ENCODE measurements at regions not wholly inside any gene's neighbourhood (a gene's known extent, or its start where the extent isn't known, plus 50 kb on each side); places are given as distances from the start of the nearest gene placed in this dataset.

- DNase-seq = no peak
- TF ChIP-seq GATA1 (IDR thresholded peaks at IDR 0.05; ENCODE audit: low read depth, low read length) (no peak), POLR2A (IDR thresholded peaks at IDR 0.05; ENCODE audit: low read length) (no peak)
Measured at GRCh38 chr13:72025836-72026235, 158.8 kb upstream of the DACH1 start.

DNA sequence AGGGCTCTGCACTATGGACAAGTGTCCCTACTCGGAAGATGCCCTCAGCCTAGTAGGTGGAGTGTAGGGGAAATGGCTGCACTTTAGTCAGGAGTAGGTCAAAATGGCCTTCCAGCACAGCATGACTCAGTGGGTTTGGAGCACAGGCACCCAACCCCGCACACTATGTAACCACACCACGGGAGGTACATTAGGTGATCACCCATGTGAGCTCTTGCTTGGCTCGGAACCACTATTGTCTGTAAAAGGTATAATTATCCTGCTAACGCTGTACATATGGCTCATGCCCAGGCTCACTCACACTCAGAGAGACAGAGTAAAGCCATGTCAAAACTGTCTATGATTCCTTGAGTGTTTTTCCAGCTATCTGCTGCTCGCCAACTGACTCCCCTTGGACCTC lies 156.9 kb upstream of the DACH1 start:
- TF ChIP-seq GATA1 (IDR thresholded peaks at IDR 0.05; ENCODE audit: low read depth, low read length) = no peak
- TF ChIP-seq POLR2A (IDR thresholded peaks at IDR 0.05; ENCODE audit: low read length) = no peak
- DNase-seq = no peak

- no peak for DNase-seq
- TF ChIP-seq GATA1 (IDR thresholded peaks at IDR 0.05; ENCODE audit: low read depth, low read length) = no peak
- no peak for TF ChIP-seq POLR2A (IDR thresholded peaks at IDR 0.05; ENCODE audit: low read length)
Measured at GRCh38 chr13:72005455-72005854, 138.5 kb upstream of the DACH1 start.

DNA sequence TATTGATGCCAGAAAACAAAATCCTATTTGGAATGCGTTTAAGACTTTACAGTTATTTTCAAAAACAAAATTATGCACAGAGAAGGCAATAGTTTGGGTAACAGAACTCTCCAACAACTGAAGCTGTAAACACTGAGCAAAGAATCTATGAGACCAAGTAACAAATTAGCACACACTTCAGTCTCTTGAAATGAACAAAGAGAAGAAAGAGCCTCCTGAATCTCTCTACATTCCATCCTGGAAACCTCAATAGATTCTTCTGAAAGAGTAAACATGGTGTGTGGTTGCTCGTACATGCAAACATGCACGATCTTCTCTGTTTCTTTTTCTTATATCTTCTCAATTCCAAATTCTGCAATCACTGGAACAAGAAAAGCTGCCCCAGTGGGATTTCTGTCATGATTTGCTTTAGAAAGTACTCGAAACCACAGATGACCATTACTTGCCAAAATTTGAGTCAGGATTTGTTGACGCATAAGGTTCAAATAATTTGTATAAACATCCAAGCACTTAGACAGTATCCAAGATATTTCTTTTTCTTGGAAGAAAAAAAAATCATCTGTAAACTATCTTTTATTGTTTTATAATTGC lies 137.9 kb upstream of the DACH1 start:
- TF ChIP-seq POLR2A (IDR thresholded peaks at IDR 0.05; ENCODE audit: low read length) (no peak), GATA1 (IDR thresholded peaks at IDR 0.05; ENCODE audit: low read depth, low read length) (no peak)
- DNase-seq = no peak

DNA sequence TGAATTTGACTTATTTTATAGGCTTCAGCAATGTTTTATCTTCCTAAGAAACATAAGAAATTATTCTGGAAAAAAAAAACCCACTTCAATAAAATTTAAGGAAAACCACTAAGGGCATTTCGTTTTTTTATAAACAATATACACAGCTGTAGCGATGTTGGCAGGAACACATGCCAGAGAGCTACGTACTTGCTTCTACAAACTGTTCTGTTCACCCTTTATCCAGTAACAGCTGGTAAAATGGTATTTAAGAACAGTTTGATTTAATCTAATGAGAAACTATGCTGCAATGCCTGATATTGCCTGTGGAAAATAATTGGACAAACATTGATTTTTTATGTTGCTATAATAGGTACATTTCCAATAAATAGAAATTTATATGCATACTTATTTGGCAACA lies 137.2 kb upstream of the DACH1 start:
- TF ChIP-seq POLR2A (IDR thresholded peaks at IDR 0.05; ENCODE audit: low read length) (no peak), GATA1 (IDR thresholded peaks at IDR 0.05; ENCODE audit: low read depth, low read length) (no peak)
- no peak for DNase-seq

GRCh38 chr13:71998223-71998622 lies 131.2 kb upstream of the DACH1 start:
- TF ChIP-seq GATA1 (IDR thresholded peaks at IDR 0.05; ENCODE audit: low read depth, low read length) (no peak), POLR2A (IDR thresholded peaks at IDR 0.05; ENCODE audit: low read length) (no peak)
- DNase-seq = no peak

DNA sequence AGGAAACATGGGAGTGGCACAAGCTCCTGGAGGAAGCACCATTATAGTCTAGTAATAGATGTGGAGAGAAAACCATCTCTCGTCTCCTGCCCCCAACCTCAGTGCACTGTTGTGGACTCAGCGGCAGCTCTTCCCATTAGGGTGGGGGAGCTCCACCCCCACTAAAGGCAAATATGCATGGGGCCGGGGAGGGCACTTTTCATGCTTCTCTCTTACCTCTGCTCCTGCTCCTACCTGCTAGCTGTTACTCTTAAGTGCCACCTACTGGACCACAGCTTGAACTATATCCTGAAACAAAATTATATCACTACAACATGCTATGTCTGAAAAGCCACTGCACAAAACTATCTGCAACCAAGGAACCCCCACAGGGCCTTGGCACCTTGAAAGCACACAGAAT lies 112.6 kb upstream of the DACH1 start:
- peak in 1 of 2 experiments; percentile 6 for DNase-seq
- TF ChIP-seq GATA1 (IDR thresholded peaks at IDR 0.05; ENCODE audit: low read depth, low read length) (no peak), POLR2A (IDR thresholded peaks at IDR 0.05; ENCODE audit: low read length) (no peak)

GRCh38 chr13:71977028-71977427 lies 110.0 kb upstream of the DACH1 start:
- DNase-seq = no peak
- TF ChIP-seq GATA1 (IDR thresholded peaks at IDR 0.05; ENCODE audit: low read depth, low read length) (no peak), POLR2A (IDR thresholded peaks at IDR 0.05; ENCODE audit: low read length) (no peak)

DNA sequence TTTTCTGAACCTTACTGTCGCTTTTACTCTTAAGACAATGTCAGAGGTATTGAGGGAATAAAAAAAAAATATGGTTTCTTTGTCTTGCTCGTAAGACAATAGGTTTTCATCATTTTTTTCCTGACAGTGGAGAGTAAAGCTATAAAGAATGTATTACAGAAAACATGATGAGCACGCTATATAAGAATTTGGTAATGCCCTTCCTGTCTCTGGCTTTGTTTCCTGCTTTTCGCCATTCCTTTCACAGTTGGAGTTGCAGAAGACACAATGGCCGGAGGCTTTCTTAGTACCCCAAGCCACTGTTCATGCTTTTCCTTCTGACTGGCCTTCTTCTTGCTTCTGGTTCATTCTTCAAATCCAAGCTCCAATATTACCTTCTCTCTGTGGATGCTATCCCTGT lies 101.0 kb upstream of the DACH1 start:
- TF ChIP-seq POLR2A (IDR thresholded peaks at IDR 0.05; ENCODE audit: low read length) = no peak
- no peak for TF ChIP-seq GATA1 (IDR thresholded peaks at IDR 0.05; ENCODE audit: low read depth, low read length)
- no peak for DNase-seq

GRCh38 chr13:71964491-71965100 lies 97.6 kb upstream of the DACH1 start:
- no peak for TF ChIP-seq GATA1 (IDR thresholded peaks at IDR 0.05; ENCODE audit: low read depth, low read length)
- no peak for TF ChIP-seq POLR2A (IDR thresholded peaks at IDR 0.05; ENCODE audit: low read length)
- DNase-seq = no peak

DNA sequence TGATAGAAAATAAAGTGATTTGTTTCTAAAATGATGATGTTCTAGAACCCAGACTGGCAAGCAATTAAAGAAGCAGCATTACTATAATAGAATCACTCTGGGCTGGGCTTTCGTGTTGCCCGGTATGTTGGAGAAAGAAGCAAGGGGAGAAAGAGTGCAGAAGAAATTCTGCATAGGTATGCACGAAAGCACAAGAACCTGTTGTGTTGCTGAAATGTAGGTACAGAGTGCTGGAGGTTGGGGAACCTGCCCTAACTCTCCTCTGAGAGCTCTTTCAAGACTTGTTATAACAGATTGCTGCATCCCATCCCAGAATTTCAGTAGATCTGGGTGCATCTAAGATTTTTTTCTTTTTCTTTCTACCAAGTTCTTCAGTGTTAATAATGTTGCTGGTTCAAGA lies 95.7 kb upstream of the DACH1 start:
- TF ChIP-seq POLR2A (IDR thresholded peaks at IDR 0.05; ENCODE audit: low read length) = no peak
- no peak for TF ChIP-seq GATA1 (IDR thresholded peaks at IDR 0.05; ENCODE audit: low read depth, low read length)
- DNase-seq = no peak

DNA sequence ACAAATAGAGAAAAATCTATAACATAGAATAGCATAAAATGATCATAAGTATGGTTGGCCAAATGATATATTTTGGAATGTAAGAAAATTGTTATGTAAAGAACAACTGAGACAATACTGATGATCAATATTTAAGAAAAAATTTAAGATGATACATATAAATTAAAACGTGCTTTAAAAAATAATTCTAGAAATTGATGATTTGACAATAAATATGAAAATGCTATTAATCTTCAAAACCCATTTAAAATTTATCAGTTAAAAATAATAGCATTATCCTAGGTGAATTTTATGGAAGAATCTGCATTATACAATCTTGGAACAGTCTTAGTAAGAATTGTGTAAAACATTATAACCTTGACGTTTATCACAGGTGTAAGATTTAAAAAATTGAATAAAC lies 95.1 kb upstream of the DACH1 start:
- no peak for DNase-seq
- no peak for TF ChIP-seq GATA1 (IDR thresholded peaks at IDR 0.05; ENCODE audit: low read depth, low read length)
- no peak for TF ChIP-seq POLR2A (IDR thresholded peaks at IDR 0.05; ENCODE audit: low read length)

- TF ChIP-seq GATA1 (IDR thresholded peaks at IDR 0.05; ENCODE audit: low read depth, low read length) = no peak
- no peak for TF ChIP-seq POLR2A (IDR thresholded peaks at IDR 0.05; ENCODE audit: low read length)
- DNase-seq = no peak
Measured at GRCh38 chr13:71949441-71949840, 82.4 kb upstream of the DACH1 start.

DNA sequence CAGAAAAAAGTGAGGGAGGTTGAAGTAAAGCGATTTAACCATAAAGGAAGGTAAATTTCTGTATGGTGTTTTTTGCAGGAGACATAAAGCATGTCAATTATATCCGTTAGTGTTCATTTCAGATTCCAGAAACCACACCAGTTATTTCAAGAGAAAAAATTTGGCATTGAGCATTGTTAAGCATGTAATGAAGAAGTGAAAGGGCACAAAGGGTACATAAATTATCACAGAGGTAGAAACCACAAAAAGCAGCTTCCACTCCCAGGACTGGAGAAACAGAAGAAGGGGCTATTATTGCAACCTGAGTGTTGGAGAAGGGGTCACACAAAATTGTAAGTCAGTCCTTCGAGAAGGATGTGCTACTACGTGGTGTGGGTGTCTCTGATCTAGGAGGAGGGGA lies 72.2 kb upstream of the DACH1 start:
- no peak for TF ChIP-seq GATA1 (IDR thresholded peaks at IDR 0.05; ENCODE audit: low read depth, low read length)
- no peak for TF ChIP-seq POLR2A (IDR thresholded peaks at IDR 0.05; ENCODE audit: low read length)
- DNase-seq = no peak

GRCh38 chr13:71935166-71935840 lies 68.3 kb upstream of the DACH1 start:
- no peak for DNase-seq
- TF ChIP-seq POLR2A (IDR thresholded peaks at IDR 0.05; ENCODE audit: low read length) (no peak), GATA1 (IDR thresholded peaks at IDR 0.05; ENCODE audit: low read depth, low read length) (no peak)

All from erythroblast (primary cell).